WERI-Rb-1 (cell line): ENCODE measurements at regions not wholly inside any gene's neighbourhood (a gene's known extent, or its start where the extent isn't known, plus 50 kb on each side); places are given as distances from the start of the nearest gene placed in this dataset.

Experiments
- DNase-seq: peaks from one replicate; pipeline ENCODE4 v3.0.0-alpha.2; 2020
- H3K27ac ChIP-seq: fragments of 250-450 bp; sonication (Bioruptor Pico); 2 replicates; pipeline ENCODE4 v1.5.1; 2020; ENCODE audit warnings: mild to moderate bottlenecking, moderate library complexity
- H3K27me3 ChIP-seq: fragments of 250-450 bp; sonication (Bioruptor Pico); 2 replicates; pipeline ENCODE4 v1.5.1; 2021; ENCODE audit warnings: mild to moderate bottlenecking, low read depth, moderate library complexity; ENCODE audit not compliant: insufficient read depth, severe bottlenecking
- H3K36me3 ChIP-seq: fragments of 250-450 bp; sonication (Bioruptor Pico); 2 replicates; pipeline ENCODE4 v1.5.1; 2020; ENCODE audit warnings: mild to moderate bottlenecking, moderate library complexity
- H3K4me3 ChIP-seq: 2 replicates; pipeline ENCODE4 v1.5.1; 2011; ENCODE audit warnings: low read depth, mild to moderate bottlenecking, control low read depth, low read length
- H3K9me3 ChIP-seq: fragments of 250-450 bp; sonication (Bioruptor Pico); 2 replicates; pipeline ENCODE4 v1.5.1; 2021; ENCODE audit warnings: mild to moderate bottlenecking, moderate library complexity; ENCODE audit not compliant: severe bottlenecking
- TF ChIP-seq, protein P1 (sequence below): IDR thresholded peaks from 2 replicates; pipeline ENCODE4 v1.5.1; 2011; ENCODE audit warnings: low read depth, mild to moderate bottlenecking, control low read depth, inconsistent platforms, low read length

DNA sequence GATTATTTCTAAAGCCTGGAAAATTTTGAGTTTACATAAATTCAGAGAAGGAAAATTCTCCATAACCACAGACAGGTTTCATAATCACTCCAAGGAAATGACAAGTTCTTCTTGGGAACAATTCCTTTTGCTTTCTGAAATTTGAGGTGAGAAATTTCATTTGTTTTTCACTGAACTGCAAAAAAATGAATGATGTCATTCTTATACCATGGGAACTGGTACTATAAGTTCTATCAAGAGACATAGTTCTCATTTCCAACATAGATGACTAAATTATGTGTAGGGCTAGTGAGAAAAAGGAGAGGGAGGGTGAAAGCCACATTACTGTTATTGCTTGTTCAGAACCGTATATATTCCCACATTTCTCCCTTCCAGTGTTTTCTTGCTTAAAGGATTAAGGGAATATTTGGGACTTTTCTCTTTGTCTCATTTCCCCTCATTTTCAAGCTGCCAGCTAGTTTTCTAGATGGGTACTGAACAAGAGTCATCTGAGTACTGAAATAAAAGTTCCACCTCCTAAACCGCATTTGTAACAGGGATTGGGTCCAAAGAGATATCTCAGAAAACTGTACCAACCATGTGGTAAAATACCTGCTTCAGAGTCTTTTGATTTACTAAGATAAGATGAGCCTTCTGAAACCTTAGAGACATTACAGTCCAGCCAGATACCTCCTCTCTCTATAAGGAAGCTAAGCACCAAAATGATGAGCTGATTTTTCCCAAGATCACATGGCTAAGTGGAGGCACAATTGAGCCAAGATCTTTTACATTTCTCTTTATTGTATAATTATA lies 144.3 kb upstream of the PRDM1 start:
- Histone ChIP-seq H3K36me3 (no peaks in the 10 kb centered on the region), H3K9me3 (no peaks in the 10 kb centered on the region), H3K27ac (no peak overlapping the region), H3K27me3 (no peaks in the 10 kb centered on the region), H3K4me3 (no peak overlapping the region)
- TF ChIP-seq, protein P1, sequence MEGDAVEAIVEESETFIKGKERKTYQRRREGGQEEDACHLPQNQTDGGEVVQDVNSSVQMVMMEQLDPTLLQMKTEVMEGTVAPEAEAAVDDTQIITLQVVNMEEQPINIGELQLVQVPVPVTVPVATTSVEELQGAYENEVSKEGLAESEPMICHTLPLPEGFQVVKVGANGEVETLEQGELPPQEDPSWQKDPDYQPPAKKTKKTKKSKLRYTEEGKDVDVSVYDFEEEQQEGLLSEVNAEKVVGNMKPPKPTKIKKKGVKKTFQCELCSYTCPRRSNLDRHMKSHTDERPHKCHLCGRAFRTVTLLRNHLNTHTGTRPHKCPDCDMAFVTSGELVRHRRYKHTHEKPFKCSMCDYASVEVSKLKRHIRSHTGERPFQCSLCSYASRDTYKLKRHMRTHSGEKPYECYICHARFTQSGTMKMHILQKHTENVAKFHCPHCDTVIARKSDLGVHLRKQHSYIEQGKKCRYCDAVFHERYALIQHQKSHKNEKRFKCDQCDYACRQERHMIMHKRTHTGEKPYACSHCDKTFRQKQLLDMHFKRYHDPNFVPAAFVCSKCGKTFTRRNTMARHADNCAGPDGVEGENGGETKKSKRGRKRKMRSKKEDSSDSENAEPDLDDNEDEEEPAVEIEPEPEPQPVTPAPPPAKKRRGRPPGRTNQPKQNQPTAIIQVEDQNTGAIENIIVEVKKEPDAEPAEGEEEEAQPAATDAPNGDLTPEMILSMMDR = no peak
- DNase-seq = no peak

DNA sequence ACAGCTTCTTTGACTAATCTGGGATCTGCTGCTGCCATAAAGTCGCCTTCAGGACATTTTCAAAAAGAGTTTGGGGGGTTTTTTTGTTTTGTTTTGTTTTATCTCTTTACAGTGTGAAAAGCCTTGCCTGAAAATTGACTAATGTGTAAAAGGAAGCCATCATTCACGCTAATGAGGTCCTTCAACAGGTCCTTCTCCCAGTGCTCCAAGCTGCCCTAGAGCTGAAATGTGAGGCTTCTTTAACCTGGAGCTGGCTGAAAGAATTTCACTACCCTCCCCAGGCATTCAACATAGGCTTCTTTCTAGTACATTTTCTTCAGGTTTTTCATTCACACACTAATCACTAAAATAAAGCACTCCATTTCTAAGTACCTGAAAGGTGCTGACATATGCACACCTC lies 145.1 kb upstream of the PRDM1 start:
- no peak for DNase-seq
- no peaks in the 10 kb centered on the region for H3K36me3 ChIP-seq
- H3K9me3 ChIP-seq = no peaks in the 10 kb centered on the region
- no peak overlapping the region for H3K4me3 ChIP-seq
- TF ChIP-seq, protein P1 = no peak
- no peak overlapping the region for H3K27ac ChIP-seq
- H3K27me3 ChIP-seq = no peaks in the 10 kb centered on the region

DNA sequence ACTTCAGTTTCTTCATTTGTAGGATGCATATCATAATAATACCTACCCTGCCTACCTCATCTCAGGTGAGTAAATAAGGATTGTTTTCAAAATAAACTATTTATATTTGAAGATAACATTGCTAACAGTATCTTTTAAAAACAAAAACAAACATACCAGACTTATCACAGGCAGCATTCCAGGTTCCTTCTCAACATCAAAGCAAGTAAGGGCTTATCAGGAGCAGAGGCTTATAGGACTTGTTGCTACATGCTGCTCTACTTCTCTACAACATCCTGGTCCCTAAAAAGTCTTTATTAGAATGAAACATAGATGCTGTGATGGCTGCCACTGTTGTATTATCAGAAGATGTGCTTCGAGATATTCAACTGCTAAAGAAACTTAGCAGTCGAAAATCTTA lies 149.2 kb upstream of the PRDM1 start:
- Histone ChIP-seq H3K9me3 (peaks cover 4% of the 10 kb centered on the region), H3K4me3 (no peak overlapping the region), H3K27ac (no peak overlapping the region), H3K36me3 (no peaks in the 10 kb centered on the region), H3K27me3 (no peaks in the 10 kb centered on the region)
- DNase-seq = no peak
- TF ChIP-seq, protein P1 = no peak

DNA sequence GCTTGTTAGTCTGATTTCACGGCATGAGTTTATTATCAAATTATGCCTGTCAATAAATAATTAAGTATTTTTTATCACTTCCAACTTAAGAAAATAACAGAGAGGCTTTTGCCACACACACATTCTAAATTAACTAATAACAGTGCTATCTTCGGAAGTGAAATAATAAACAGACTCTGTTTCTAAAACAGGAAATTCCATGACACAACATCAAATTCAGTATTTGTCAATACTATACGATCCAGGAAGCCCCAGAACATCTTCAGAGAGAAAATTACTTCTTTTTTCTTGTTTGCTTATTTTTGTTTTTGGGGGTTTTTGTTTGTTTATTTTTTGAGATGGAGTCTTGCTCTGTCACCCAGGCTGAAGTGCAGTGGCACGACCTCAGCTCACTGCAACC lies 150.7 kb upstream of the PRDM1 start:
- TF ChIP-seq, protein P1 = no peak
- no peak overlapping the region for H3K4me3 ChIP-seq
- H3K27me3 ChIP-seq = no peaks in the 10 kb centered on the region
- no peak for DNase-seq
- H3K9me3 ChIP-seq = peaks cover 4% of the 10 kb centered on the region
- no peak overlapping the region for H3K27ac ChIP-seq
- no peaks in the 10 kb centered on the region for H3K36me3 ChIP-seq

DNA sequence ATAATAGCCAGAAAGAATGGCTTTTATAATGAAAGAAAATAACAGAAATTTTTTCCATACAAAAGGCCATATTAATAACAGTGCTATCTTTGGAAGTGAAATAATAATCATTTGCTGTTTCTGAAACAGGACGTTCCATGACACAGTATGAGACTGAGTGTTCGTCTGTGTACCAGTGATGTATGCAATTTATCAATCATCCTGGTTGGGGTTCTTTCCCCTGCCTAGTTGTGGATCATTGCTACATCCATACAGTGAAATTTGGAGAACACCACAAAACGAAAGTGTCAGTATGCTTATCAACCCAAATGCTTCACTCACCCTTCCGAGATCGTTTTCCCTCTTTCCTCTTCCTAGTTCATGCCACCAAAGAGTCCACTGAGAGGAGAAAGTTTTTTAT lies 151.4 kb upstream of the PRDM1 start:
- TF ChIP-seq, protein P1 = no peak
- H3K9me3 ChIP-seq = peaks cover 4% of the 10 kb centered on the region
- no peaks in the 10 kb centered on the region for H3K27me3 ChIP-seq
- H3K4me3 ChIP-seq = no peak overlapping the region
- no peak for DNase-seq
- H3K27ac ChIP-seq = no peak overlapping the region
- no peaks in the 10 kb centered on the region for H3K36me3 ChIP-seq

DNA sequence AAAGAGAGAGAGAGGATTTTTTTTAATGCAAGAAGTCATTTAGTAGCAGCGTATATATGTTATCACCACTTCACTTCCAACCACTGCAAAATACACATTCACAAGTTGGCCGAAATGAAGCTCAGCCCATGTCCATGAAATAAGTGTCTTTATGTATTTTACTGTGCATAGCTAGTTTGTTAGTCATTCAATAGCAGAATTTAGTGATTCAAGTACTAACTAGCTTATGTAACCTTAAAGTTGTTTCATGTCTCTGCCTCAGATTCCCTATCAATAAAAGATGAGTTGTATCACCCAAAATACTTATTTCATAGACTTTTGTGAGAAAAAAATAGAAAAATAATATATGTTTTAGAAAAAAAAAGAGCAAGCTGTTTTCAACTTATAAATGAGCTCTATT lies 153.7 kb upstream of the PRDM1 start:
- no peak for DNase-seq
- H3K4me3 ChIP-seq = no peak overlapping the region
- no peaks in the 10 kb centered on the region for H3K36me3 ChIP-seq
- H3K9me3 ChIP-seq = peaks cover 4% of the 10 kb centered on the region
- H3K27ac ChIP-seq = no peak overlapping the region
- H3K27me3 ChIP-seq = no peaks in the 10 kb centered on the region
- TF ChIP-seq, protein P1 = no peak
